ENCODE measurements at regions not wholly inside any gene's neighbourhood (a gene's known extent, or its start where the extent isn't known, plus 50 kb on each side); places are given as distances from the start of the nearest gene placed in this dataset.
"Not testable (repeated sequence)": the region's sequence is repeated elsewhere in the genome, so short reads cannot be mapped to it uniquely, and the experiment has no call there.

DNA sequence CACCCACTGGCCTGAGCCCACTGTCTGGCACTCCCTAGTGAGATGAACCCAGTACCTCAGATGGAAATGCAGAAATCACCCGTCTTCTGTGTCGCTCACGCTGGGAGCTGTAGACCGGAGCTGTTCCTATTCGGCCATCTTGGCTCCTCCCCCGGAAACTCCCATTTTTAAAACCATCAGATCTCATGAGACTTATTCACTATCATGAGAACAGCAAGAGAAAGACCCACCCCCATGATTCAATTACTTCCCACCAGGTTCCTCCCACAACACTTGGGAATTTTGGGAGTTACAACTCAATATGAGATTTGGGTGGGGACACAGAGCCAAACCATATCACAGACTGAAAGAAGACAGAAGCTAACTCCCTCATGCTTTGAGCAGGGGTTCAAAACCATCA lies 134.5 kb downstream of the SLC39A8 start:
- DNase-seq = not testable (repeated sequence)

DNA sequence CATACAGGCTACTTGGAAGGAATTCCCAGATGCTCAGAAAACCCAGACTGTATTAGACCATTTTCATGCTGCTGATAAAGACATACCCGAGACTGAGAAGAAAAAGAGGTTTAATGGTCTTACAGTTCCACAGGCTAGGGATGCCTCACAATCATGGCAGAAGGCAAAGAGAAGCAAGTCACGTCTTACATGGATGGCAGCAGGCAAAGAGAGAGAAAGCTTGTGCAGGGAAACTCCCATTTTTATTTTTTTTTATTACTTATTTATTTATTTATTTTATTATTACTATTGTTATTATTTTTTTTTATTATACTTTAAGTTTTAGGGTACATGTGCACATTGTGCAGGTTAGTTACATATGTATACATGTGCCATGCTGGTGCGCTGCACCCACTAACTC lies 140.6 kb downstream of the SLC39A8 start:
- DNase-seq = not testable (repeated sequence)

DNA sequence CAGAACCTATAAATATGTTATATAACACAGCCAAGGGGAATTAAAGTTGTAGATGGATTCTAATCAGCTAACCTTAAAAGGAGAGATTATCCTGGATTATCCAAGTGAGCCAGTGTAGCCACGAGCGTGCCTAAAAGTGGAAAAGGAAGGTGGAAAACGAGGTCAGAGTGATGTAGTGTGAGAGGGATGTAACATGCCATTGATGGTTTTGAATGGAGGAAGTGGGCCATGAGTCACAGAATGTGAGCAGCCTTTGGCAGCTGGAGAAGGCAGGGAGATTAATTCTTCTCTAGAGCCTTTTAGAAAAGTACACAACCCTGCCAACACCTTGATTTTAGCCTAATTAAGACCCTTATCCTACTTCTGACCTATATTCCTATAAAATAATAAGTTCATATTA lies 149.1 kb downstream of the SLC39A8 start:
- no peak for DNase-seq

DNA sequence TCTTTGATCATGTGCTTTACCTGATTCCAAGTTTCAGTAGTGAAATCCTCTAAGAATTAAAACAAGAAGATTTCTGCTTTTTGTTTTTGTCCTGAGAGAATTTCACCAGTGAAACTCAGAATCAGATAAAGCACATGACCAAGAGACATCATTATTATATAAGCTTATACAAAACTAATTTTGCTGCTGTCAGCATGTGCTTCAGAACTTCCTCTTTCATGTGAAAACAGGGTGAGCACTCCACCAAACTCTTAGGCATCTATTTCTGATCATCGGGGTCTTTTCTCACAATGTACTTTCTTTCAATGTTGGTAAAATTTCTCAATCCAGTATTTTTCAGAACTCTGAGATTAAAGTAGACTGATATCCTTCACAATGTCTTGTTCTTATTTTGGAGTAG lies 152.1 kb downstream of the SLC39A8 start:
- no peak for DNase-seq

DNA sequence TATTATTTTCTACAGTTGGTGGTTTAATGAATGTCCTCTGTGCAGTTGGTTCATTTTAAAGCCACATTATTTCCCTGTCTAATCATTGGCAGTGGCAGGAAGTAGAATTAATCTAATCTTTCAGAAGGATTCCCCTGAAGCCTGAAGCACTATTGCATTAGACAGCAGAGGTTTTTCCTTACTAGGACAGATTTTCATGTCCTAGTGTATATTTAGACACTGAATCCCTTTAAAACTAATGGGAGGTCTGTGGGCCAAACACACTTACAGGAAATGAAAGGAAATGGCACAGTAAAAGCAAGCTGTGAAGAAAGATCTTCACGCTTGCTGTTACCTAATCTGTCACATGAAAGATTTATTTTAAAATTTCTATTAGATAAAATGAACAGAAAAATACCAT lies 165.2 kb downstream of the SLC39A8 start:
- no peak for DNase-seq

DNA sequence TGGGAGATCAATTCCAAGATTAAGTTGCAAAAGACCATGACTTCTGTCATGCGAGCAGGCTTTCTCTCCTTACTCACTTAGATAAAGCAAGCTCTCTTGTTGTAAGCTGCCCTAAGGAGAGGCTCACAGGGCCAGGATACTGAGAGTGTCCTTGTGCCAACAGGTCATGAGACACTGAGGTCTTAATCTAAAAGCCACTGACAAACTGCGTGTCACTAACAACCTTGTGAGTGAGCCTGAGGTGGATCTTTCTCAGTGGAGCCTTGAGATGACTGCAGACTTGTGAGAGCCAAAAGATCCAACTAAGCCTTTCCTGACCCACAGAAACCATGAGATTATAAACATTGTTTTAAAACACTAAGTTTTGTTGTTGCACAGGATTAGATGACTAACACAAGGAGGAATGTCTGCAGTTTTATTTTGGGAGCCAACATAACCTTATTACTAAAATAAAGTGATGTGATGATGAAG lies 170.5 kb downstream of the SLC39A8 start:
- DNase-seq = no peak

DNA sequence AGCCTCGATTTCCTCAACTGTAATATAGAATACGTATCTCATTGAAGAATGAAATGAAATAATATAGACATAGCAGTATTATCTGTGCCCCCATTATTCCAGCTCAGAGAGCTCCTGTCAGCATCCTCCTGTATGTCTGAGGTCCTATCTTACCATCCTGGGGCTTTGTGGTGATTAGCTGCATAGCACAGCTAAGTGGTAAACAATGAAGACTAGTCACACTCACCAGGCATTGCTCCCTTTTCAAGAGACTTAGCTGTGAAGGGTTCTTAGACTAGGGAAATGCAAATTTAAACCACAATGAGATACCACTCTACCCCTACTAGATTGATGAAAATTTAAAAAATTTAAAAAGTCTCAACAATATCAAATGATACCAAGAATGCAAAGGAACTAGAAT lies 172.9 kb downstream of the SLC39A8 start:
- no peak for DNase-seq

DNA sequence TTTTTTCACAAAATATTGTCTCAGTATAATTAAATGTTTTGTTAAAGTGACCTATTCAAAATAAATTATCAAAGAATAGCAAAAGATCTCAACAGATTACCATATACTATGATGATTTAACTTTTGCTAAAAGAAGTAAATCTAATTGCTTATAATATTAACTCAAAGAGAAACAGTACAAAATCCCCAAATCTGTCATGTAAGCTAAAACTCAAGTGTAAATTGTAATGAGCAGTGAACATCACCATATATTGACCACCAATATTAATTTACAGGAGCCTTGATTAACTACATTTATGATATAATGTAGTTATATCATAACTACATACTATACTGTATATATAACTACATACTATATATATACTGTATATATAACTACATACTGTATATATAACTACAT lies 174.4 kb downstream of the SLC39A8 start:
- DNase-seq = no peak

DNA sequence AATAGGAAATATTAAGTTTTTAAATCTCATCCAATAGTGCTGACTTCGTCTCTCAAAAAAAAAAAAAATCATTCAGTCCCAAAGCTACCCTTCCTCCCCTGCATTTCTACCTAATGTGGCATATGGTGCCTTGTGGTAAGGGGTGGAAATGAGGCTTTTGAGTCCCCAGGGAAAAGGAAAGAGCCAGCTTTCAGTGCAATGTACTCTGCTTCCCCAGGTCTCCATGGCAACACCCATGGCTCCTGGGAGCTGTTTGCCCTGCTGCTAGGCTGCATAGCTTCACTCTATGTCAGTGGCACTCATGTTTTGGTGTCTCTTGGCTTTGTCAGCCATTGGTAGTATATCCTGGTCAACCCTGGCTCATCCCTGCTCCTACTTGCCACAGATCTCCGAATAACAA lies 175.9 kb downstream of the SLC39A8 start:
- peak; percentile 48 for DNase-seq

DNA sequence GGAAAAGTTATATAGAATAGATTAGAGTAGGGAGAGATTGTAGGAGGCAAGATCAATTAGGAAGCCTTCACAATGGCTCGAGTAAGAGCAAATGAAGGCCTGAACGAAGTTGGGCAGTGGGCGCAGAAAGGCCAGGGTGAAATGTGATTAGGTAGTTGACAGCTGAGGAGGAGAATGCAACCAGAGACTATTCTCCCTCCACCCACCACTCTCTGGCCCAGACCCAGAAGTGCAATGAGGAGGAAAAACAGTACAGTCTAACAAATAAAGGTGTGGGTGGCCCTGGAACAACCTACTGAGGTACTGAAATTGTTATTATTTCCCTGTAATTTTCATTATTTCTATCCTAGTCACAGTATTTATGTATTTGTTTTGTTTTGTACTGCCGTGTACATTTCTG lies 176.7 kb downstream of the SLC39A8 start:
- no peak for DNase-seq

DNA sequence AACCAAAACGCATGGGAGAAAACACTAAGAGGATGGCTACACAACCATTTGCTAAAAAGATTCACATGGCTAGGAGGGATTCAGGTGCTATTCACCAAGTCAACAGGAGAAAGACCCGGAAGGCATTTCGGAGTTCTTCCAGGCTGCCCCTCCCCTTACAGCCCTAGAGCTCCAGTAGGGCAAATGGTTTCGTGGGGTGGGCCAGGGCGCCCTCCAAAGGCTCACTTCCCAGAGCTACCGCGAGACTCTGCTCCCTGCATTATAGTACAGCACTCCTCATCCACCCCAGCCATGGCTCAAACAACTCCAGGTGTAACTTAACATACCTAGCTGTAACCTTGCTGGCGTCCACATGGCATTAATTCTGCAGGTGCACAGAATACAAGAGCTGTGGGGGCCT lies 179.7 kb downstream of the SLC39A8 start:
- DNase-seq = no peak

DNA sequence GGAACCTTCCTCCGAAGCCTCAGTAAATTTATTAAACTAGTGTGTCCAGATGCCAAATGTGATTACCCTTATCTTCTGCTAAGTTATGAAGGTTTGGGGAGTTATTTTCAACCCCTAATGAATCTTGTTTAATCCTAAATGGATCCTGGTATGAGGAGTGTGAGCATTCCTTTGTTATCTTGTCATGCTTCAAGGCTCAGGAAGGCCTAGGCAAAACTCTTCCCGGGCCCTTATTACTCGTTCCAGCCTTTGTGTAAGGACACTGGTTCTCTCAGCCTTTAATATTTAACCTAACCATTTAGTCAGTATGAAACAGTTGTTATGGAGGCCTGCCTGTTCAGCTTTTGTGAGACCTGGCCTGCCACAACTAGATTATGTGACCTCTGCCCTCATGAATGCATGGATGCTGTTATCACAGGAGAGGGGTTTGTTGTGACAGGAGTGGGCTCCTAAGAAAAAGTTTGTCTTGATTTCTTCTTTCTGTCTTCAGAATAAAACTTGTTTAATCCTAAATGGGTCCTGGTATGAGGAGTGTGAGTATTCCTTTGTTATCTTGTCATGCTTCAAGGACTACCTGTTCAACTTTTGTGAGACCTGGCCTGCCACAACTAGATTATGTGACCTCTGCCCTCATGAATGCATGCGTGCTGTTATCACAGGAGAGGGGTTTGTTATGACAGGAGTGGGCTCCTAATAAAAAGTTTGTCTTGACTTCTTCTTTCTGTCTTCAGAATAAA lies 181.7 kb downstream of the SLC39A8 start:
- DNase-seq = no peak

DNA sequence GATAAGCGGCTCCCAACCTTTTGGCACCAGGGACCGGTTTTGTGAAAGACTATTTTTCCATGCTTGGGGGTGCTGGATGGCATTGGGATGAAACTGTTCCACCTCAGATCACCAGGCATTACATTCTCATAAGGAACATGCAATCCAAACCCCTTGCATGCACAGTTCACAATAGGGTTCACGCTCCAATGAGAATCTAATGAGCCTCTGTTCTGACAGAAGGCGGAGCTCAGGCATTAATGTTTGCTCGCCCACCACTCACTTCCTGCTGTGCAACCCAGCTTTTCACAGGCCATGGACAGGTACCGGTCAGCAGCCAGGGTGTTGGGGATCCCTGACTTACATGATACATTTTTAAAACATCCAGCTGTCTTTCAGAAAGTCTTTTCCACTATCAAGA lies 187.3 kb downstream of the SLC39A8 start:
- peak; percentile 78 for DNase-seq

DNA sequence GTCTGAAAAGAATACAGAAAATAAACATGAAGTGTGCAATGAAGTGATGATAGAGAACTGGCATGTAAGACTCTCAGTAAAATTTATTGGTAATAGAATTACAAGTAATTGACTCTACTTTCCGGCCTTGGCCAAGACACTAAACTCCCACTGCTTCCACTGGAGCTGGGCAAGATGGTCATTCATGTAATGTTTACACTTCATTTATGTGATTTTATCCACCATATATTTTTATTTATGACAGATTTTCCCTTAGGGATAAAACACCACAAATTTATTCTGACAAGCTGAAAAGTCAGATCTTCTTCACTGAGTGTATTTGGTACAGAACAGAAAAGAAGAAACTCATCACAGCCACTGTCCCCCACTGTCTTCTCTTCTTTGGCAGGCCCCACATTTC lies 191.9 kb downstream of the SLC39A8 start:
- DNase-seq = no peak

DNA sequence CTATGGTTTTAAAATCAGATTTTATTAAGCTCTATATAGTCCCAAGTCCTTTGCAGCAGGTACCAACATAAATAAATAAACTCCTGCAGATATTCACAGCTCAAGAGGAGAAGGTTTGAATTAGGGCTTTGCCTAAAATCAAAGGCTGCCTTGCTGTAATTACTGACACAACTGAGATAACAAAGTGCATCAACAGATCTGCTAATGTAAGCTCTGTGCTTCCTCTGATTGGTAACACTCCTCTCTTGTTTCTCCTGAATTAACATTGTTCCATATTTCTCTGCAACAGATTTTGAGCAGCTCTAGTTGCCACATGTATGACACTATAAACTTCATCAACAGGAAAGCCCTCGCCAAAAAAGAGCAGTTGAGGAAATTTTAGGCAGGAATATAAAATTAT lies 193.6 kb downstream of the SLC39A8 start:
- DNase-seq = peak; percentile 34

DNA sequence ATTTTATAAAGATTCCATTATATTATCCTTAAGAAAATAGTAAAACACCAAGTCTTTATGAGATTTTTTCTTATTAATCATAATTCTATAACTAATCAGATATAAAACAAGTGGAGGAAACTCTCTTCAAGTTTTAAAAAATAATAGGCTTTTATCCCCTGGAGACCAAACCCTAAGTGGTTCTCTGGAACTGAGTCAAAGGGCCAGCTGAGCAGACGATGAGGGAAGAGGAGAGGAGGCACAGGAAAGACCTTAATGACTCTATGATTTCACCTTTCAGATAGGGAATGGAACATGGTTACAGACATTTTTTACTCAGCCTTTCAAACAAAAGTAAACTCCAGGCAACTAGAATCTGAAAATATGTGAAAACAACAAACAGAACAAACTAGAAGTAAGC lies 201.8 kb downstream of the SLC39A8 start:
- DNase-seq = no peak

DNA sequence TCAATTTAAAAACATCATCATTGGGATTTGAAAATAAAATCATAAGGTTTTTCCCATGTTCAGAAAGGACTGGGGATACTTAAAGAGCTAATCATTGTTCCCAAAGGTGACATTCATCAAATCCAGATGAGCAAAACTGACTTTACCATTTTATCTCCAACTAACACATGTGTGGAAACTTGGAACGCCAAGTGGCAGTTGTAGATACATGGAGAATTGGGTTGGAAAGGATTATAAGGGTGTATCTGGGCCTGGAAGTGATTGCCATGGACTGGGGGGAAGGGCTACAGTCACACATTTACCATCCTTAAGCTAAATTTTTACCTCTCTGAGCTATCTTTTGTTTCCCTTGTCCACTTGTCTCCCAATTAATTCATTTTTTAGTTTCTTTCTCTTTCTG lies 203.4 kb downstream of the SLC39A8 start:
- DNase-seq = no peak

DNA sequence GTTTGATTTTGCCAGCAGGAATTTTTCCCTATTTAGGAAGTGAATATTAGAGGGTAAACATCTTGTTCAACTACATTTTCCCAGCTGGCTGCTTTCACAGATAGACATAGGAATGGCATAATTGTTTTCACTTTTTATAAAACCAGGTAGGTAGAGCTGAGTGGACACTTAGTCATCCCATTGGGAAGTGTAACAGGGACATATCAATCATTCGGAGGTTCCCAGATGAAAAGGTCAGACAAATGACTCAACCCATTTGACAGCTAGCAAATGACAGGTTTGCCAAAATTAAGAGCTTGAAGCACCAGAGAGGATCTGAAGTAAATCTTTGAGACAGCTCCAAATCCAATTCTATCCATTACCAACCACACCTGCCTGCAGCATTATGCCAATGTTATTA lies 205.3 kb downstream of the SLC39A8 start:
- DNase-seq = no peak

DNA sequence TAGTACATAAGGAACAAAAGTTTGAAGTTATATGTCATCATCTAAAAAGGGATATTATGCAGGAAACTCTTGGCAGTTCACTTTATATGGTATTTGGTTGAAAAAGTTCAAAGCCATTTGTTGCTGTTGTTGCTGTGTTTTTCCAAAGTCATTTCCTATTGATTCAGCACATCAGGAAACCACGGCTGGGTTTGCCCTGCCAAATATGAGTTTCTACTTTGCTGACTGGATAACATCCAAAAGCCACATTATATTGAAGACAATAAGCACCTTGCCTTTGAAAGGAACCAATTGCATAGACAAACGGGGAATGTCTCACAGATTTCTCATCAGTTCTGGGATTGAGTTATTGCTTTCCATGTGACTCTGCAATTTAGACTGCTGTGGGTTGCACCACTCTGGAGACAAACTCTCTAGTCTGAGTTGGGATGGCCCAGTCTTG lies 206.1 kb downstream of the SLC39A8 start:
- DNase-seq = peak; percentile 14

DNA sequence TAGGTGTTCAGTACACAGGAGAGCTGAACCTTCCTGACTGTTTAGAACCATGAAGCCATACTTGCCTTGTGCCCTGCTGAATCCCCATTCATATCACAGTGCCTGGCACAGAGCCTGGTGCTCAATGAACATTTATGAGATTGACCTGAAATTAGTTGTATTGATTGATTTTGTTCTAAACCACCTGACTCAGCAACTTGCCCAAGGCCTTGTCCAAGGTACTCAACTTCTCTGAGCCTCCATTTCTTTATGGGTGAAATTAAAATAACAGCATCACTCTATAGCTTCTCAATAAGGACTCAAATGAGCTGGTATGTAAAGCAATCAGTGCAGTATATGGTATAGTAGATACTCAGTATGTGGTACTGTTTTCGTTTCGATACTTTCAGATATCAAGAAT lies 208.1 kb downstream of the SLC39A8 start:
- no peak for DNase-seq

DNA sequence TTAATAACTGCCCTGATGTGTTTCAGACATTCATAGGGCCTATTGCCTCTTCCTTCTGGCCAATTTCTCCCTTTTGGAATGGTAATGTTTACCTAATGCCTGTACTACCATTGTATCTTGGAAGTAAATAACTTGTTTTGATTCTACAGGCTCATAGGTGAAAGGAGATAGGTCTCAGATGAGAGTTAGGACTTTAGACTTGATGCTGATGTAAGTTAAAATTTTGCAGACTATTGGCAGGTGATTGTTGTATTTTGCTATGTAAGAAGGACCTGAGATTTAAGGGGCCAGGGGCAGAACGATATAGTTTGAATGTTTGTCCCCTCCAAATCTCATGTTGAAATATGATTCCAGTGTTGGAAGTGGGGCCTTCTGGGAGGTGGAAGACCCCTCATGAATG lies 215.5 kb downstream of the SLC39A8 start:
- DNase-seq = no peak

Measured in NCI-H345 (cell line).